ENCODE measurements at regions not wholly inside any gene's neighbourhood (a gene's known extent, or its start where the extent isn't known, plus 50 kb on each side); places are given as distances from the start of the nearest gene placed in this dataset.

- TF ChIP-seq POLR2A (IDR thresholded peaks at IDR 0.05; ENCODE audit: low read length) (no peak), GATA1 (IDR thresholded peaks at IDR 0.05; ENCODE audit: low read depth, low read length) (no peak)
Measured at GRCh38 chr1:56390232-56390867, 189.0 kb downstream of the PLPP3 start.

All from erythroblast (primary cell).